Anterior cingulate cortex (tissue), 58 donors: ENCODE measurements at regions not wholly inside any gene's neighbourhood (a gene's known extent, or its start where the extent isn't known, plus 50 kb on each side); places are given as distances from the start of the nearest gene placed in this dataset.

Source experiments
- DNase-seq, 58 donors: peaks; one replicate each; lab custom pipeline; 2025; lab: John Stamatoyannopoulos, UW

- DNase-seq: no peak
These were observed 193.0 kb upstream of the SHH start for GRCh38 chr7:156005202-156005691.

- no peak for DNase-seq
These were observed 192.3 kb upstream of the SHH start for GRCh38 chr7:156004265-156005201.

- DNase-seq: no peak
These were observed 191.2 kb upstream of the SHH start for GRCh38 chr7:156003220-156004162.

DNA sequence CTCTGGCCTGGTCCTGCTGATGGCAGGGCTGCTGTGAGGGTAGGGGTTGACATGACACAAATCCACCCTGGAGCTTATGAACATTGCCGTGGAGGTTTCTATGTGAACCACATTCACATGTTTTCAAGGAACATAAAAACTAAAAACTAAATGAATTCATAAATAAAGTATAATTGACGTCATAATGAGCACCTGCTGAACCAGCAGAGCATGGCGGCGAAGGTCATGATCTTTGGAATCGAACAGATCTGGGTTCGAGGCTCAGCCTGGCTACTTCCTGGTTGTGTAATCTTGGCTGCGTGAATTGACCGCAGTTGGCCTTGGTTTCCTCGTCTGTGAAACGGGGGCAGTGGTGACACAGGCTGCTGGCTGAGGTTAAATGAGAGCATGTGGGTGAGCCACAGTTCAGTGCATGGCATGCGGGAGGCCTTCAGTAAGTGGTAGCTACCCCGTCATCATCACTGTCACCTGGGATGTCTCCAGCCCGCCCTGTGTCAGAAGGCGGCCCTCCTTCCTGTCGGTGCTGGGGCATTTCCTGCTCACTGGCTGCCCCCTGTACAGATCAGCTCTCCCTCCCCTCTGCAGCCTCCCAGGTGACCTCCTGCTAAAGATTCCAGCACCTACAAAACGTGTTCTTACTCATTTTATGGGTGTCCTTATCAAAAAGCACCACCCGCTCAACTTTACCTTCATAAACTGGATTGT, 190.3 kb upstream of the SHH start:
- no peak for DNase-seq

- no peak for DNase-seq
These were observed 189.4 kb upstream of the SHH start for GRCh38 chr7:156001496-156002260.

- no peak for DNase-seq
These were observed 188.5 kb upstream of the SHH start for GRCh38 chr7:156000601-156001396.

DNA sequence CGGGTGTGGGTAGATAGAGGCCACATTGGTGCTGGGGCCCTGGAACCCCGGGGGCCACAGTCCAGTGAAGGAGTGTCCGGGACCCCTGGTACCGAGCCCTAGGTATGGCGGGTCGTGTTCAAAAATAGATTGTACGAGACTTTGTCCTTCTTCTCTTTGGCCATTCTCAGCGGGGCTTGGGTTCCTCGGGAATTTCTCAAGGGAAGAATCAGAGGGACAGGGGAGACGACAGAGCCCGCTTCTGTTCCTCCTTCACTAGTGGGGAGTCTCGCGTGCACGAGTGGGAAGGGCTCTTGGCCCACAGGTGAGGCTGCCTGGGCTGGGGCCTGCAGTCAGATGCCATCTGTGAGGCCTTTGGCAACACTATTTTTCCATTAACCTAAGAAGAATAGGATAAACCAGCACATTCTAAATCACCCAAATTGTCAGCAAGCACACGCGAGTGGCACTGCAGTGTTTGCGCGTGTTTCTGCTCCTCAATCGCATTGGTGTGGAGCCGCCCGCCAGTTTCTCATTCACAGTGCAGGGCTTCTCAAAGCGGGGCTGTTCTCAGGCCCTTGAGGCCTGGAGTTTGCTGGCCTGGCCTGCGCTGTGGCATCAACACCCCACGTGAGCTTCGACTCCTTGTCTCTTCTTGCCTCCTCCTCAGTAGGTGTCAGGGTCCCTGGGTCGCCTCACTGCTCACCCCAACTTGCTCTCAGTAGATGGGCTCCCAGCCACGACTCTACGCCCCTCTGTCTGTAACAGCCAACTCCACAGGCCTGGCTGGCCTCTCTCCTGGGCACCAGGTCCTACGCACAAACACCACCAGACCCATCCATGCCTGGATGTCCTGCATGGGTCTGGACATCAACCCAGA, 187.6 kb upstream of the SHH start:
- DNase-seq: no peak

- DNase-seq: no peak
These were observed 186.7 kb upstream of the SHH start for GRCh38 chr7:155998766-155999630.

DNA sequence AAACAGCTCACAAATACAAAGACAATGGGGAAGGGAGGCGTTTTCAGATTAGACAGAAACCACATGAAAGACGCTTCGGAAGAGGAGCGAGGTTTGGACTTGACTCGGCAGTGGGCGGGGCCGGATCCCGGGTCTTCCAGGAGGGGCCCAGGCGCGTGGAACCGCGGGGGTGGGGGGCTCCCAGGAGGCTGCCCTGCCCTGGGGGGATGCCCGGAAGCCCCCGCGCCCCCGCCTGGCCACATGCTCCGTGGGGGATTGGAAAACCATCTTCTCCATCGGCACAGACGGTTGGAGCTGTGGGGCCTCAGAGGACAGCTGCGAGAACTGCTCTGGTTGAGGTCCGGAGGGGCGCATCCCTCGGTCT, 186.0 kb upstream of the SHH start:
- DNase-seq: no peak

GRCh38 chr7:155997431-155998327, 185.4 kb upstream of the SHH start:
- DNase-seq: peak in 1 of 58 donors; percentile 3

GRCh38 chr7:155996718-155997280, 184.5 kb upstream of the SHH start:
- DNase-seq: no peak

DNA sequence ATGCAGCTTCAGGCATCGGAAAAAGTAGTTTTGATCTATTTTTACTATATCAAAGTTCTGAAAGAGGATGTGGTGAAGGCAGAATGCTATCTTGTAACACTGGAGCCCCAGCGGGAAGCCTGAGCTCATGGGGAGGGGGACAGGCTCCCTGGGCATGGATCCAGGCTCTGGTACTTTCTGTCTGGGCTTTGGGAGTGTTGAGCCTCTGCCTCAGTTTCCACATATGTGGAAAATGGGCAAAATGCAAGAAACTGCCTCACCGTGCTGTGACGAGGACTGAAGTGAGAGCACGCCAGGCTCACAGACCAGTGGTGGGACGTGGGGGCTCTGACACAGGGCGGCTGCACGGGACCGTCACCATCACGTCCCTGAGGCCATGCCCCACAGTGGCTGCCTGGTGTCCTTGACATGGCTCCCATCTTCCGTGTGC, 182.9 kb upstream of the SHH start:
- no peak for DNase-seq

DNA sequence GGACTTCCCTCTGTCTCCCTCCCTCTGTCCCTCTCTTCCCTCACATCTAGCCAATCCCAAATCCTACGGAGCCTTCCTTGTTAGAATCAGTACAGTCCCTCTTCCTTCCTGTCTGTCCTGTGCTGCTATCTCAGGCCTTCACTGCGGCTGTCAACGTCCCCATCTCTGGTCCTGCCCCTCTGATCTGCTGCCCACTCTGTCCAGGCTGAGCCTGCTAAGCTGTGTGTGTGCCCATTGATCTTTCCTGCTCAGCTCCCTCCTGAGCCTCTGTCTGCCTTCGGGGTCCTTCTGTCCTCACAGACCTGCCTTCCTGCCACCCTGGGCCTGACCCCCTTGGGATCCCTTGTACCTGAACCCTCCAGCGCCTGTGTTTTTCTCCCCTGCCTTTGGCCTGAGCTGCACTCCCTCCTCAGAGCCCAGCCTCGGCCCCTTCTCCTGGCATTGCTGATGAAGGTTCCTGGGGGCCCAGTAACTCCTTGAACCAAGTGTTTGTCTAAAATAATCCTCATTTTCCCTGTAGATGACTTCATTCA, 182.1 kb upstream of the SHH start:
- DNase-seq: no peak

DNA sequence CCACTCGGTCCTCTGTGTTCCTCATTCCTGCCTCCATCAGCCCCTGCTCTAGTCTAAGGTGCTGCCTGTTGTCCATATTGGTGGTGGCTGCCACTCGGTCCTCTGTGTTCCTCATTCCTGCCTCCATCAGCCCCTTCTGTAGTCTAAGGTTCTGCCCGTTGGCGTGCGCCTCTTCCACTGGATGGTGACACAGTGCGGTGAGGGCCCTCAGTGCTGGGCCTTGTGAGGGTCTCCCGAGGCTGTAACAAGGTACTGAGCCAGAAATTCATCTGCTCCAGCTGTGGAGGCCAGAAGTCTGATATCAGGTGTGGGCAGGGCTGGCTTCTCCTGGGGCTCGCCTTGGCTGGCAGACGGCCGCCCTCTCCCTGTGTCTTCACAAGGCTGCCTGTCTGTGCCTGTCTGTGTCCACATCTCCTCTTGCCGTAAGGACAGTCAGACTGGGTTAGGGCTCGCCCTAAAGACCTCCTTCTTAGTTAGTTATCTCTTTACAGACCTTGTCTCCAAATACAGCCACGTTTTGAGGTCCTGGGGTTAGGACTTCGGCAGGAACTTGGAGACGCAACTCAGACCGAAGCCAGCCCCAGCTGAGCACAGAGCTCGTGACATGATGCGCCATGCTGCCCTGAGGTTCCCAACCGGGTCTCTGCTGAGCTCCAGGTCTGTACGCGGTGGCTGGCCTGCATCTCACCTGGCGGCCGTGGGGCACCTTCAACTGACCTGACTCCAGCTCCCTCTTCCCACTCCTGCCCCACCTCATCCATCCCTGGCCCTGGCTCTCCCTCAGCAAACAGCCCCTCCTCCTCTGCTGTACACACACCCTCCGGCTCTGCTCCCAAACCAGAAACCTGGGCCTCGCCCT, 181.4 kb upstream of the SHH start:
- DNase-seq: no peak
